GM19463 (cell line): ENCODE measurements at regions not wholly inside any gene's neighbourhood (a gene's known extent, or its start where the extent isn't known, plus 50 kb on each side); places are given as distances from the start of the nearest gene placed in this dataset.
"Not testable (repeated sequence)": the region's sequence is repeated elsewhere in the genome, so short reads cannot be mapped to it uniquely, and the experiment has no call there.

ENCODE experiments used
- ATAC-seq: cut with Tn5 transposase; IDR thresholded peaks from one replicate; pipeline ENCODE4 v1.9.1; 2021; ENCODE audit warnings: mild to moderate bottlenecking, moderate library complexity; ENCODE audit not compliant: unreplicated experiment

GRCh38 chr3:182644790-182645433, 148.4 kb upstream of the ATP11B start:
- peak; percentile 64 for ATAC-seq

DNA sequence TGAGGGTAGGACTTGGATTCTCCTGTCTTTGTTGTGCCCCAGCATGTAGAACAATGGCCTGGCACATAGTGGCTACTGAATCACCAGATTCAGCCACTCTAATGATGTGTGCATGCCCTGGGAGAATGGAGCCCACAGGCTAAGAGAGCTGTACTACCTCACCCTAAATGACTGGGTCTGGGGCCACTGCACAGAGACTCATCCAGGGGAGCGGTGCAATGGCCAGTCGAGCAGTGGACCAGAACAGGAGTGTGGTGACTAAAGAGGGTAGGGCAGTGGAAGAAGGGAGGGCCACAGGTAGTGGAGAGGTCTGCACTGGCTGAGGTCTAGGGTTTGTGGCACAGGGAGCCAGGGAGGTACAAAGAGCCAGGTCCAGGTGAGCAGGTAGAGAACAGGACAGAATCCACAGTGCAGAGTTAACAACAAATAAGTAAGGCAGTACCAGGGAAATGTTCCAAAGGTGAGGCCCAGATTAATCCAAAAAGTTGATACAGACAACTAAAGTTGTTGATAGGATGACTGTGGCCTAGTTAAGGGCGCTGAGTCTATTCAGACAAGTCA, 142.7 kb upstream of the ATP11B start:
- no peak for ATAC-seq

DNA sequence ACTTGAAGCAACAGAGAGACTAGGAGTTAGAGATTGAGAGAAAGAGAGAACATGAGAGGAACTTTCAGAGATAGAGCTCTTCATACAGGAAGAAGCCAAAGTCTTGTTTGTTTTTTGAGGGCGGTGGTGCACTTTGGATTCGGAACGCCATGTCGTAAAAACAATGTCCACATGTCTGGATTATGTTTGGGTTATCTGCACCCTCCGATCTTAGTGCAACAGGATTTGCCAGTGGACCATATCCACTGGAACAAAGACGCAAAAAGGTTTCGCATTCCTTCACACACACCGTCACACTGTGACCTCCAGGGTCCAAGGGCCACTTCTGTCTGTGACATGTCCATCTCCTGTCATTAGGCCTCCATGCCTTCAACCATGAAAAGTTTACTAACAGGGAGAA, 141.8 kb upstream of the ATP11B start:
- ATAC-seq = no peak

- not testable (repeated sequence) for ATAC-seq
Measured at GRCh38 chr3:182653065-182653464, 140.2 kb upstream of the ATP11B start.

DNA sequence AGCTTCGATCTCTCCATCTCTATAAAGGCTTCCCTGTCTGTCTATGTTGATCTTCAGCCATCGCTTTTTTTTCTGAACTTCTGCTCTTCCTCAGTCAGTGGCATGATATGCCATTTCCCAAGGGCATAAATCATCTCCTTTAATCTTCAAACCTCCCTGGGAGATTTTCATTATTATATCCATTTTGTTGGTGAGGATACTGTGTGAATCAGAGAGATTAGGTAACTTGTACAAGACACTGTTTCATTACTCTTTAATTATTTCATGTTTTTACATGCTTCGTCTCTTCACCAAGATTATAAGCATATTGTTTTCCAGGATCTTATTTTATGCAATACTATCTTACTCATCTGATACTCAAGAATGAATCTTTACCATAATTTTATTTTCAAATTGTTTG, 124.8 kb upstream of the ATP11B start:
- ATAC-seq = no peak

DNA sequence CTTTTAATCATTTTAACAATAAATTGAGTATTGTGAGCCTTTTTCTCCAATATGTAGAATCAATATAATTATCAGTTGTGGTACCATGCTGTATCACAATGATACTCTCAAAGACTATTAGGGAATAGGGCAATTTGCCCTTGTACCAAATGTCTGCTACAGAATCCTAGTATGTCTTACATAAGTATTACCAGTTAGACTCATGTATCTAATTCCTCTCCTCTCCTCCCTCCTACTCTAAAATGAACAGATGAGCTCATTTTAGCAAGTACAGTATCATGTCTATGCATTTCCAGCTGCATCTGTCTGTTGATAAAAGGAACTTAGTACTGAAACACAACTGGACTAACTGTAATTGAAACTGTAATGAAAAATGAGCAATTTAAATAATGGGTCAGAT, 124.3 kb upstream of the ATP11B start:
- no peak for ATAC-seq

- no peak for ATAC-seq
Measured at GRCh38 chr3:182671541-182671940, 121.8 kb upstream of the ATP11B start.

DNA sequence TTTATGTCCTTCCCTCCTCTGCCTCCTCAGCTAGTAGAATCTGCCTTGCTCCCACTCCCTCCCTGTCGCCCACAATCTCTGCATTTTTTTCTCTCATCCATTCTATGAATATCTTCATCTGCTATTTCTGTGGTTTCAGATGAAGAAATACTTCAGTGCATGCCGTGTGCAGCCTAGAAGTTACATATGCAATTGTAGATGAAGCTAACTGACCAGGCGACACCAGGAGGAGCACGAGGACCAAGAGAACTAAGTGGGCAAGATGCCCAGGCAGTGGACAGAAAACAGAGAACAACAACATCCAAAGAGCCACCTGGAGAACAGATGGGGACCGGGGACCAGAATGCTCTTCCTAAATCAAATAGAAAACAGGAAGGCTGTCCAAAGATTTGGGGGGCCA, 121.4 kb upstream of the ATP11B start:
- ATAC-seq = no peak

DNA sequence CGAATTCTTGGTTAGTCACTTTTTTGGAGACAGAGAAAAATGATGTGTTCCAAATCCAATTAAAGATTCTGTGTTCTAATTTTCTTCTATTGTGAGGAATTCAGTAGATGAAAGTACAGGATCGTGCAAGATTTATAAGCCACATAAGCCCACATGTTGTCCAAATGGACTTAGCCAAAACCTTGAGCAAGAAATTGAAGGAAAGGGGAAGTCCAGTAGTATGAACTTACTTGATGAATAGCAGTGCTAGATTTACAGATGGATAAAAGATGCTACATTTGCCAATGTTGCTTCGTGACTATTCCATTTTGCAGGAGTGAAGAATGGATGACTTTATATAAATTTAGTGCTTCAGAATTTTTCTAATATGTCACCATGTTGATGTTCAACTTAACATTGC, 120.0 kb upstream of the ATP11B start:
- ATAC-seq = no peak

GRCh38 chr3:182682263-182683241, 110.8 kb upstream of the ATP11B start:
- ATAC-seq = peak; percentile 93

- ATAC-seq = peak; percentile 49
Measured at GRCh38 chr3:182683453-182683852, 109.9 kb upstream of the ATP11B start.

- ATAC-seq = no peak
Measured at GRCh38 chr3:182683858-182684257, 109.4 kb upstream of the ATP11B start.

DNA sequence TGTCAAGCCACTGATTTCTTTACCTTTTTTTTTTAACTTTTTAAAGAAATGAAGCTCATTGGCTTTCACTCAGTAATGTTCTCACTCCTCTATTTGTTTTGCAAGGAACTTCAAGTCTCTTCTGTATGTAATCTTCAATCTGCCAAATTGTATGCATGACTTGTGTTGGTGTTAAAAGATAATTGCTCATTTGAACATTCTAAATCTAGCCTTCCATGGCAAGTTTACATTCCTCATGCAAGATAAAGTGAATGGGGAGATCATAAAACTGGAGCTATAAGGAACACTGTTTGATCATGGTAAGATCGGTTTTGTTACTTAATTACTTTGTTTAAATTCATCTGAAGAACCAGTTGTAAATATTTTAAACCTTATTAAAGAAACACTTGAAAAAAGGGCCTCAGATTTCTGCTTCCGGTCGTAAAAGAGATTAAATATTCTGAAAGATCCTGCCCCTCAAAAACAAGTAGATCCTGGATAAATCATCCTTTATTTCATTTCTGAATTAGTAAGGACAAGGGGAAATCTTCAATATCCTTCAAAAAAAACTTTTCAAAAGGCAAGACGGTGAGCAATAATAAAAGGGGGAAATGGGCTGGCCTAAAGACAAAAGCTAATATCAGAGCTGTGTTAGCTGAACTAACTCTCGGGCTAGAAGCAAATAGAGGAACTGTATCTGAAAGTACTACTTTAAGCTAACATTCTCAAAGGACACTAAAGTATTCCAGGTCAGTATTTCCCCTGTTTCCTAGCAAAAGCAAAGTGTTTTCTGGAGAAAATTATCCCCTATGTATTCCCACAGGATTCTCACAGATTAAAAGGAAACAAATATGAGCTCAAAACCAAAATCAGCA, 107.0 kb upstream of the ATP11B start:
- no peak for ATAC-seq

DNA sequence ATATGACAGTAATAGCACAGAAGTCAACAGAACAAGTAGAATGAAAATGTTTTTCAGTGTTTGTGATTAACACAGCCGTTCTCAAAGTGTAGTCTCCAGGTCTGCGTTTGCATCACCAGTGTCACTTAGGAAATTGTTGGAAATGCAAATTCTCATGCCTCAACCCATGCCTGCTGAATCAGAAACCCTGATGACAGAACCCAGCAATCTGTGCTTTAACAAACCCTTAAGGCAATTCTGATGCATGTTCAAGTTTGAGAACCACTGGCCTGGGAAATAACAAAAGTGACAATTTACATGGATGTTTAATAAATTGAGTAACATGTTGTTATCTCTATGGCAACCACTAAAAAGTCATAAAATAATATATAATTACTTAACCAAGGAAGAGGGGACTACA, 103.1 kb upstream of the ATP11B start:
- ATAC-seq = no peak

- ATAC-seq = peak; percentile 77
Measured at GRCh38 chr3:182692021-182692420, 101.3 kb upstream of the ATP11B start.

GRCh38 chr3:182692695-182693094, 100.6 kb upstream of the ATP11B start:
- ATAC-seq = no peak

GRCh38 chr3:182693723-182694122, 99.6 kb upstream of the ATP11B start:
- no peak for ATAC-seq

- ATAC-seq = no peak
Measured at GRCh38 chr3:182696916-182697315, 96.4 kb upstream of the ATP11B start.

GRCh38 chr3:182697345-182697919, 95.9 kb upstream of the ATP11B start:
- ATAC-seq = no peak

GRCh38 chr3:182698078-182698477, 95.2 kb upstream of the ATP11B start:
- ATAC-seq = no peak
